PC-3 (cell line): ENCODE measurements at regions not wholly inside any gene's neighbourhood (a gene's known extent, or its start where the extent isn't known, plus 50 kb on each side); places are given as distances from the start of the nearest gene placed in this dataset.

Experiments used
- EZH2 ChIP-seq: fragments of 300-600 bp; sonication (generic); IDR thresholded peaks from one replicate; pipeline ENCODE4 v1.6.1; 2017; ENCODE audit warnings: antibody characterized with exemption, mild to moderate bottlenecking, low read length; ENCODE audit not compliant: unreplicated experiment
- EZH2phosphoT487 ChIP-seq: fragments of 300-600 bp; sonication (generic); IDR thresholded peaks from 2 replicates; pipeline ENCODE4 v1.6.1; 2018; ENCODE audit warnings: mild to moderate bottlenecking, antibody characterized with exemption, low read length, borderline replicate concordance
- TF ChIP-seq, protein P1 (sequence below): fragments of 300-600 bp; sonication (generic); conservative IDR thresholded peaks from 2 replicates; pipeline ENCODE4 v1.5.1; 2017; ENCODE audit warnings: antibody characterized with exemption, low read depth, mild to moderate bottlenecking, low read length

DNA sequence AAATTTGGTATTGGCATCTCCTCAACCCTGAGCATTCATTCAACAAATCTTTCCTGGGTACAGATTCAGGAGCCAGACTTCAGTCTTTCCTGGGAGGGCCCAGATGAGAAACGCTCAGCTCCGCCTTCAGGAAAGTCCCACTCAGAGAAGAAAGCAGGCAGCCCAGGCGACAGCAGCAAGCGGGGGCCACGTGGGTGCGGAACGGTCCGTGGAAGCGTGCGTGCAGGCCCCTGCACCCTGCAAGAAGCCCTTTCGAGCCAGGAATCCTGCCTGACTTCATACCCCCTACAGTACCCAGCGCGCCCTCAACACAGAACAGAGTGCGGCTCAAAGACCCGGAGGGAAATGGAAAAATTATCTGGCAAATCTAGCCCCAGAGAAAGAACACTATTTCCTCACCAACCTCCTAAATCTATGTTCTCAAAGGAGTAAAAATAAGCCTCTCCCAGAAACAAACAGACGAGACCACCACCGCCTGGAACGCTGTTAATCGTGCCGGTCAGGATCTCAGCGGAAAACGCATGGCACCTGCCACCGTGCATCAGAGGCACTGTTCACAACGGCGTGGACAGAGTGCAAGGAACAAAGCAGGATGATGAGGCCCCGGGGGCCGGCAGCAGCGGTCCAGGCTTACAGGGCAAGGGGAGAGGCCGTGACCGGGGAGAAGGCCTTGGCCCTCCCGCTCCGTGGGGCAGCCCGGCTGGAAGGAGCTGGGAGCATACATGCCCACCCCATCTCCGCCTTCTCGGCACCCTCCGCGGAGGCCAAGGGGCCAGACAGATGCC lies 318.3 kb downstream of the EIPR1 start:
- TF ChIP-seq, protein P1, sequence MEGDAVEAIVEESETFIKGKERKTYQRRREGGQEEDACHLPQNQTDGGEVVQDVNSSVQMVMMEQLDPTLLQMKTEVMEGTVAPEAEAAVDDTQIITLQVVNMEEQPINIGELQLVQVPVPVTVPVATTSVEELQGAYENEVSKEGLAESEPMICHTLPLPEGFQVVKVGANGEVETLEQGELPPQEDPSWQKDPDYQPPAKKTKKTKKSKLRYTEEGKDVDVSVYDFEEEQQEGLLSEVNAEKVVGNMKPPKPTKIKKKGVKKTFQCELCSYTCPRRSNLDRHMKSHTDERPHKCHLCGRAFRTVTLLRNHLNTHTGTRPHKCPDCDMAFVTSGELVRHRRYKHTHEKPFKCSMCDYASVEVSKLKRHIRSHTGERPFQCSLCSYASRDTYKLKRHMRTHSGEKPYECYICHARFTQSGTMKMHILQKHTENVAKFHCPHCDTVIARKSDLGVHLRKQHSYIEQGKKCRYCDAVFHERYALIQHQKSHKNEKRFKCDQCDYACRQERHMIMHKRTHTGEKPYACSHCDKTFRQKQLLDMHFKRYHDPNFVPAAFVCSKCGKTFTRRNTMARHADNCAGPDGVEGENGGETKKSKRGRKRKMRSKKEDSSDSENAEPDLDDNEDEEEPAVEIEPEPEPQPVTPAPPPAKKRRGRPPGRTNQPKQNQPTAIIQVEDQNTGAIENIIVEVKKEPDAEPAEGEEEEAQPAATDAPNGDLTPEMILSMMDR: no peak
- TF ChIP-seq EZH2phosphoT487 (no peak), EZH2 (no peak)
